ENCODE measurements at regions not wholly inside any gene's neighbourhood (a gene's known extent, or its start where the extent isn't known, plus 50 kb on each side); places are given as distances from the start of the nearest gene placed in this dataset.
A peak's percentile ranks its signal among the peaks of the same experiment; 100 is the strongest.

GRCh38 chr12:107616941-107617340 is 68.7 kb upstream of the PWP1 start:
- TF ChIP-seq EZH2 (IDR thresholded peaks at IDR 0.05; ENCODE audit: borderline replicate concordance) (no peak), CTCF (IDR thresholded peaks at IDR 0.05; ENCODE audit: poor library complexity) (no peak)
- H3K4me3 ChIP-seq, result no peak overlapping the region
- H3K79me2 ChIP-seq, result no peaks in the 10 kb centered on the region
- H2AFZ ChIP-seq, result no peak overlapping the region
- no peak overlapping the region for H3K4me2 ChIP-seq
- H3K9me3 ChIP-seq (ENCODE audit: low read depth), result no peaks in the 10 kb centered on the region
- H3K36me3 ChIP-seq (replicated peaks; ENCODE audit: insufficient read depth, low read depth), result no peaks in the 10 kb centered on the region
- no peaks in the 10 kb centered on the region for H3K9me2 ChIP-seq (replicated peaks; ENCODE audit: insufficient read depth)
- WGBS (ENCODE audit: low lambda C conversion rate, missing lambda C conversion rate), result 90% methylated on average over 6 of the region's 6 CpGs
- no peak overlapping the region for H3K27ac ChIP-seq
- no peaks in the 10 kb centered on the region for H4K20me1 ChIP-seq (ENCODE audit: insufficient read depth, poor library complexity, severe bottlenecking)
- no peak for DNase-seq (ENCODE audit: low spot score)
- H3K4me1 ChIP-seq (ENCODE audit: insufficient read depth), result no peaks in the 10 kb centered on the region
- H3K27me3 ChIP-seq, result no peaks in the 10 kb centered on the region

GRCh38 chr12:107618106-107618505 is 67.5 kb upstream of the PWP1 start:
- Histone ChIP-seq H3K9me3 (ENCODE audit: low read depth) (no peaks in the 10 kb centered on the region), H3K4me3 (no peak overlapping the region), H3K4me1 (ENCODE audit: insufficient read depth) (no peaks in the 10 kb centered on the region), H2AFZ (no peak overlapping the region), H3K4me2 (no peak overlapping the region), H3K27ac (no peak overlapping the region), H3K27me3 (no peaks in the 10 kb centered on the region), H3K79me2 (no peaks in the 10 kb centered on the region), H3K9me2 (replicated peaks; ENCODE audit: insufficient read depth) (no peaks in the 10 kb centered on the region), H3K36me3 (replicated peaks; ENCODE audit: insufficient read depth, low read depth) (no peaks in the 10 kb centered on the region), H4K20me1 (ENCODE audit: insufficient read depth, poor library complexity, severe bottlenecking) (no peaks in the 10 kb centered on the region)
- WGBS (ENCODE audit: low lambda C conversion rate, missing lambda C conversion rate), result 91% methylated on average over 15 of the region's 15 CpGs
- no peak for DNase-seq (ENCODE audit: low spot score)
- no peak for TF ChIP-seq EZH2 (IDR thresholded peaks at IDR 0.05; ENCODE audit: borderline replicate concordance)

GRCh38 chr12:107619831-107620230 is 65.8 kb upstream of the PWP1 start:
- WGBS (ENCODE audit: low lambda C conversion rate, missing lambda C conversion rate), result 82% methylated on average over 13 of the region's 13 CpGs
- no peaks in the 10 kb centered on the region for H3K79me2 ChIP-seq
- H4K20me1 ChIP-seq (ENCODE audit: insufficient read depth, poor library complexity, severe bottlenecking), result no peaks in the 10 kb centered on the region
- no peak overlapping the region for H2AFZ ChIP-seq
- H3K9me3 ChIP-seq (ENCODE audit: low read depth), result no peaks in the 10 kb centered on the region
- no peak overlapping the region for H3K4me2 ChIP-seq
- H3K4me3 ChIP-seq, result no peak overlapping the region
- TF ChIP-seq EZH2 (IDR thresholded peaks at IDR 0.05; ENCODE audit: borderline replicate concordance), result no peak
- TF ChIP-seq CTCF (IDR thresholded peaks at IDR 0.05; ENCODE audit: poor library complexity), result no peak
- no peak for TF ChIP-seq EZH2phosphoT487 (IDR thresholded peaks at IDR 0.05; ENCODE audit: low read depth, severe bottlenecking, unreplicated experiment)
- no peaks in the 10 kb centered on the region for H3K27me3 ChIP-seq
- DNase-seq (ENCODE audit: low spot score), result no peak
- H3K4me1 ChIP-seq (ENCODE audit: insufficient read depth), result no peaks in the 10 kb centered on the region
- no peaks in the 10 kb centered on the region for H3K36me3 ChIP-seq (replicated peaks; ENCODE audit: insufficient read depth, low read depth)
- H3K27ac ChIP-seq, result no peak overlapping the region
- no peaks in the 10 kb centered on the region for H3K9me2 ChIP-seq (replicated peaks; ENCODE audit: insufficient read depth)

GRCh38 chr12:107622001-107622400 is 63.6 kb upstream of the PWP1 start:
- no peak overlapping the region for H3K4me2 ChIP-seq
- DNase-seq (ENCODE audit: low spot score), result no peak
- 72% methylated on average over 8 of the region's 8 CpGs for WGBS (ENCODE audit: low lambda C conversion rate, missing lambda C conversion rate)
- H3K27ac ChIP-seq, result no peak overlapping the region
- H2AFZ ChIP-seq, result no peak overlapping the region
- H3K79me2 ChIP-seq, result no peaks in the 10 kb centered on the region
- H3K4me1 ChIP-seq (ENCODE audit: insufficient read depth), result no peaks in the 10 kb centered on the region
- H3K9me3 ChIP-seq (ENCODE audit: low read depth), result no peaks in the 10 kb centered on the region
- no peaks in the 10 kb centered on the region for H3K36me3 ChIP-seq (replicated peaks; ENCODE audit: insufficient read depth, low read depth)
- H4K20me1 ChIP-seq (ENCODE audit: insufficient read depth, poor library complexity, severe bottlenecking), result no peaks in the 10 kb centered on the region
- peak; percentile 30 for TF ChIP-seq CTCF (IDR thresholded peaks at IDR 0.05; ENCODE audit: poor library complexity)
- no peak for TF ChIP-seq EZH2phosphoT487 (IDR thresholded peaks at IDR 0.05; ENCODE audit: low read depth, severe bottlenecking, unreplicated experiment)
- H3K27me3 ChIP-seq, result no peaks in the 10 kb centered on the region
- H3K4me3 ChIP-seq, result no peak overlapping the region
- no peaks in the 10 kb centered on the region for H3K9me2 ChIP-seq (replicated peaks; ENCODE audit: insufficient read depth)
